SU-DHL-6 (cell line): ENCODE measurements at regions not wholly inside any gene's neighbourhood (a gene's known extent, or its start where the extent isn't known, plus 50 kb on each side); places are given as distances from the start of the nearest gene placed in this dataset.

ENCODE experiments used
- H2AFZ ChIP-seq: fragments of 200-600 bp; sonication (generic); 2 replicates; pipeline ENCODE4 v1.6.1; 2014; ENCODE audit warnings: low read depth, mild to moderate bottlenecking, moderate library complexity, mixed read lengths, antibody characterized with exemption, low read length; ENCODE audit not compliant: severe bottlenecking
- H3F3A ChIP-seq: fragments of 200-600 bp; shearing (Covaris generic); 2 replicates; pipeline ENCODE4 v1.6.0; 2016; ENCODE audit warnings: antibody characterized with exemption, mild to moderate bottlenecking; ENCODE audit not compliant: insufficient read depth
- H3K27ac ChIP-seq: fragments of 200-600 bp; sonication (generic); 2 replicates; pipeline ENCODE4 v1.5.1; 2016; ENCODE audit warnings: low read depth, mild to moderate bottlenecking, low read length, moderate library complexity, mixed read lengths
- H3K27me3 ChIP-seq: fragments of 200-600 bp; sonication (generic), shearing (Covaris generic); 2 replicates; pipeline ENCODE4 v1.6.0; 2014; ENCODE audit warnings: mild to moderate bottlenecking, low read length
- H3K36me3 ChIP-seq: fragments of 200-600 bp; sonication (generic); 2 replicates; pipeline ENCODE4 v1.6.1; 2014; ENCODE audit warnings: mild to moderate bottlenecking, low read length, mixed read lengths
- H3K4me2 ChIP-seq: fragments of 300-600, 200-600 bp; shearing (Covaris generic), sonication (generic); 2 replicates; pipeline ENCODE4 v1.6.0; 2014; ENCODE audit warnings: low read length, low read depth, mild to moderate bottlenecking; ENCODE audit not compliant: poor library complexity, severe bottlenecking
- H3K4me3 ChIP-seq: fragments of 200-600 bp; sonication (generic); 2 replicates; pipeline ENCODE4 v1.5.1; 2014; ENCODE audit warnings: antibody characterized with exemption, low read length, mild to moderate bottlenecking, mixed read lengths; ENCODE audit not compliant: insufficient read depth, poor library complexity, severe bottlenecking
- H3K79me2 ChIP-seq: fragments of 200-600 bp; sonication (generic); 2 replicates; pipeline ENCODE4 v1.6.1; 2014; ENCODE audit warnings: mild to moderate bottlenecking, low read length, moderate library complexity; ENCODE audit not compliant: insufficient read depth
- H3K9ac ChIP-seq: fragments of 200-600 bp; sonication (generic); 2 replicates; pipeline ENCODE4 v1.7.0; 2014; ENCODE audit warnings: mild to moderate bottlenecking, low read length
- H3K9me2 ChIP-seq: fragments of 200-600 bp; sonication (generic); replicated peaks from 2 replicates; pipeline ENCODE4 v1.6.1; 2014; ENCODE audit warnings: low read length; ENCODE audit not compliant: insufficient read depth
- H3K9me3 ChIP-seq: fragments of 200-600 bp; sonication (generic); 2 replicates; pipeline ENCODE4 v1.6.1; 2014; ENCODE audit warnings: low read length, mixed read lengths; ENCODE audit not compliant: insufficient read depth
- H4K20me1 ChIP-seq: fragments of 200-600 bp; sonication (generic); 2 replicates; pipeline ENCODE4 v1.6.1; 2014; ENCODE audit warnings: low read depth, mild to moderate bottlenecking, antibody characterized with exemption, low read length, moderate library complexity, mixed read lengths
- CTCF ChIP-seq: fragments of 200-600 bp; sonication (generic); IDR thresholded peaks from one replicate; pipeline ENCODE4 v1.5.1; 2017; ENCODE audit warnings: antibody characterized with exemption, mild to moderate bottlenecking, low read length, moderate library complexity; ENCODE audit not compliant: insufficient read depth, poor library complexity, severe bottlenecking
- EZH2phosphoT487 ChIP-seq: fragments of 200-600 bp; sonication (generic), shearing (Covaris generic); conservative IDR thresholded peaks from 2 replicates; pipeline ENCODE4 v1.6.1; 2018; ENCODE audit warnings: mild to moderate bottlenecking, antibody characterized with exemption, low read length, moderate library complexity, mixed read lengths

- Histone ChIP-seq H3K36me3 (no peaks in the 10 kb centered on the region), H4K20me1 (no peaks in the 10 kb centered on the region), H3F3A (no peaks in the 10 kb centered on the region), H3K9ac (no peak overlapping the region), H2AFZ (no peak overlapping the region), H3K27ac (no peak overlapping the region), H3K27me3 (no peaks in the 10 kb centered on the region), H3K9me3 (no peaks in the 10 kb centered on the region; the same call in 1 of the 2 replicates), H3K4me3 (no peak overlapping the region), H3K9me2 (no peaks in the 10 kb centered on the region), H3K79me2 (no peaks in the 10 kb centered on the region), H3K4me2 (no peak overlapping the region)
- no peak for TF ChIP-seq CTCF
Observed at GRCh38 chr21:16073586-16073985, 343.8 kb downstream of the USP25 start.

DNA sequence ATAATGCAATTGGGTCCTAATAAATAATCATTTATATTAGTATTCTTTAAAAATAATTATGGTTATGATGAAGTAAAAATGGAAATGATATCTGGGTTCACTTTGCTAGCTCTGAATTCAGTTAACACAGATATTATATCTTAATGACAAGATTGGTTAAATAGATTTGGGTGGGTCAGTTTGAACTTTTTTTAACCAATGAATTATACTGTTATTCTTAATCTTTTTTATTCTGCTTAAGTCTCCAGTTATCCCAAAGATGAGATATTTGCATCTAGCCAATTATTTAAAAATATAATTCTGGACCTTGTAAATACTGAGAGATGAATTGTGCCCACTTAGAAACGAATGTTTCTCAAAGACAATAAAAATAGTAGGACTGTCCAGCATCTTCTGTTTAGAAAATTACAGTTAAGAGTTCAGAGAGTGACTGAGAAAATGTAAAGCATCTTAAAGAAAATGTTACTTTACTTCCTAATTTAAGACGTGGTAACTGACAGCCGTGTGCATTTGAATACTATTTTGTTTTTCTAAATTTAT lies 345.2 kb downstream of the USP25 start:
- H3K9me3 ChIP-seq = no peaks in the 10 kb centered on the region; the same call in 1 of the 2 replicates
- no peak overlapping the region for H3K9ac ChIP-seq
- H2AFZ ChIP-seq = no peak overlapping the region
- no peak overlapping the region for H3K4me3 ChIP-seq
- H3K4me2 ChIP-seq = no peak overlapping the region
- no peaks in the 10 kb centered on the region for H3K79me2 ChIP-seq
- H4K20me1 ChIP-seq = no peaks in the 10 kb centered on the region
- H3K27ac ChIP-seq = no peak overlapping the region
- no peaks in the 10 kb centered on the region for H3K9me2 ChIP-seq
- no peaks in the 10 kb centered on the region for H3K36me3 ChIP-seq
- TF ChIP-seq CTCF (no peak), EZH2phosphoT487 (no peak)
- no peaks in the 10 kb centered on the region for H3K27me3 ChIP-seq
- no peaks in the 10 kb centered on the region for H3F3A ChIP-seq

GRCh38 chr21:16075649-16076282 lies 346.0 kb downstream of the USP25 start:
- H3F3A ChIP-seq = no peaks in the 10 kb centered on the region
- no peak overlapping the region for H2AFZ ChIP-seq
- no peaks in the 10 kb centered on the region for H3K79me2 ChIP-seq
- no peaks in the 10 kb centered on the region for H3K9me2 ChIP-seq
- no peak for TF ChIP-seq EZH2phosphoT487
- no peak for TF ChIP-seq CTCF
- no peaks in the 10 kb centered on the region; the same call in 1 of the 2 replicates for H3K9me3 ChIP-seq
- no peaks in the 10 kb centered on the region for H3K27me3 ChIP-seq
- no peak overlapping the region for H3K9ac ChIP-seq
- H3K4me2 ChIP-seq = no peak overlapping the region
- no peaks in the 10 kb centered on the region for H4K20me1 ChIP-seq
- H3K36me3 ChIP-seq = no peaks in the 10 kb centered on the region
- no peak overlapping the region for H3K27ac ChIP-seq
- H3K4me3 ChIP-seq = no peak overlapping the region
